Sigmoid colon (tissue), 4 donors: ENCODE measurements at regions not wholly inside any gene's neighbourhood (a gene's known extent, or its start where the extent isn't known, plus 50 kb on each side); places are given as distances from the start of the nearest gene placed in this dataset.

Source experiments
- EP300 ChIP-seq, 4 donors: sonication (generic); formaldehyde crosslinking; IDR thresholded peaks; one replicate each; pipeline ENCODE4 v1.6.1; 2017; ENCODE audit warnings: antibody characterized with exemption in 4 of 4
- POLR2A ChIP-seq, 2 donors: fragments of 450-650 bp; IDR thresholded peaks; one replicate each; pipeline ENCODE4 v1.6.1; 2016; ENCODE audit warnings: antibody characterized with exemption in 2 of 2, mild to moderate bottlenecking in 2 of 2, moderate library complexity in 2 of 2
- POLR2AphosphoS5 ChIP-seq, 4 donors: sonication (generic); formaldehyde crosslinking; IDR thresholded peaks; one replicate each; pipeline ENCODE4 v1.6.1; 2017; ENCODE audit warnings: antibody characterized with exemption in 4 of 4
- TF ChIP-seq, protein P1 (sequence below), 4 experiments: fragments of 450-650 bp in 3 of 4; fragments of 200-600 bp in 1 of 4; IDR thresholded peaks; one replicate each; pipeline ENCODE4 v1.5.1; 2016 to 2019; ENCODE audit warnings: antibody characterized with exemption in 4 of 4, mild to moderate bottlenecking in 3 of 4, moderate library complexity in 2 of 4

GRCh38 chr17:14446825-14447224, 145.9 kb downstream of the HS3ST3B1 start:
- TF ChIP-seq POLR2A (IDR thresholded peaks at IDR 0.05) (no peak), EP300 (IDR thresholded peaks at IDR 0.05) (no peak), POLR2AphosphoS5 (IDR thresholded peaks at IDR 0.05) (no peak)
- TF ChIP-seq, protein P1, sequence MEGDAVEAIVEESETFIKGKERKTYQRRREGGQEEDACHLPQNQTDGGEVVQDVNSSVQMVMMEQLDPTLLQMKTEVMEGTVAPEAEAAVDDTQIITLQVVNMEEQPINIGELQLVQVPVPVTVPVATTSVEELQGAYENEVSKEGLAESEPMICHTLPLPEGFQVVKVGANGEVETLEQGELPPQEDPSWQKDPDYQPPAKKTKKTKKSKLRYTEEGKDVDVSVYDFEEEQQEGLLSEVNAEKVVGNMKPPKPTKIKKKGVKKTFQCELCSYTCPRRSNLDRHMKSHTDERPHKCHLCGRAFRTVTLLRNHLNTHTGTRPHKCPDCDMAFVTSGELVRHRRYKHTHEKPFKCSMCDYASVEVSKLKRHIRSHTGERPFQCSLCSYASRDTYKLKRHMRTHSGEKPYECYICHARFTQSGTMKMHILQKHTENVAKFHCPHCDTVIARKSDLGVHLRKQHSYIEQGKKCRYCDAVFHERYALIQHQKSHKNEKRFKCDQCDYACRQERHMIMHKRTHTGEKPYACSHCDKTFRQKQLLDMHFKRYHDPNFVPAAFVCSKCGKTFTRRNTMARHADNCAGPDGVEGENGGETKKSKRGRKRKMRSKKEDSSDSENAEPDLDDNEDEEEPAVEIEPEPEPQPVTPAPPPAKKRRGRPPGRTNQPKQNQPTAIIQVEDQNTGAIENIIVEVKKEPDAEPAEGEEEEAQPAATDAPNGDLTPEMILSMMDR (IDR thresholded peaks at IDR 0.05), result no peak
